ENCODE measurements at regions not wholly inside any gene's neighbourhood (a gene's known extent, or its start where the extent isn't known, plus 50 kb on each side); places are given as distances from the start of the nearest gene placed in this dataset.

- Histone ChIP-seq H3K36me3 (no peaks in the 10 kb centered on the region), H3K27ac (no peak overlapping the region), H3K4me3 (ENCODE audit: low read depth, low read length) (no peak overlapping the region), H3K9me3 (ENCODE audit: severe bottlenecking) (no peaks in the 10 kb centered on the region), H3K27me3 (ENCODE audit: insufficient read depth, low read depth, severe bottlenecking) (no peaks in the 10 kb centered on the region)
- no peak for TF ChIP-seq CTCF (IDR thresholded peaks at IDR 0.05; ENCODE audit: low read depth, low read length)
- DNase-seq = no peak
Measured at GRCh38 chr10:36303896-36304295, 661.8 kb upstream of the FZD8 start.

DNA sequence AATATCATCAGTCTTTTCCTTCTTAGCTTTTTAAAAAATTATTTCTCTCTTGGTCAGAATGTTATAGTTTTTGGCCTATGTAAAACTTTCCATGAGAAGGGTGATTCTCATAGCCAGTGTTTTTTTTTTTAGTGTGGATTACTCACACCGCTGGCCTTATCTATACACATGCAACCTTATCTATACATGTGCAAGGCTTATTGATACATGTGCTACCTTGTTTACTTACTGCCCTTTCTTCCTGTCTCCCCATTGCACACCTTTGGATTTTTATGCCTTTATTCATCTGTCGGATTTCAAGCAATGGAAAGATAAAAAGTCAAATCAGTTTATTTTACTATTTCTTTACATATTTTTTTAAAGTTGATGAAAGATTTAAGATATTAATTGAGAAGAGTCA lies 660.0 kb upstream of the FZD8 start:
- H3K9me3 ChIP-seq (ENCODE audit: severe bottlenecking) = no peaks in the 10 kb centered on the region
- no peaks in the 10 kb centered on the region for H3K27me3 ChIP-seq (ENCODE audit: insufficient read depth, low read depth, severe bottlenecking)
- no peak overlapping the region for H3K27ac ChIP-seq
- DNase-seq = no peak
- no peak for TF ChIP-seq CTCF (IDR thresholded peaks at IDR 0.05; ENCODE audit: low read depth, low read length)
- no peaks in the 10 kb centered on the region for H3K36me3 ChIP-seq
- H3K4me3 ChIP-seq (ENCODE audit: low read depth, low read length) = no peak overlapping the region

DNA sequence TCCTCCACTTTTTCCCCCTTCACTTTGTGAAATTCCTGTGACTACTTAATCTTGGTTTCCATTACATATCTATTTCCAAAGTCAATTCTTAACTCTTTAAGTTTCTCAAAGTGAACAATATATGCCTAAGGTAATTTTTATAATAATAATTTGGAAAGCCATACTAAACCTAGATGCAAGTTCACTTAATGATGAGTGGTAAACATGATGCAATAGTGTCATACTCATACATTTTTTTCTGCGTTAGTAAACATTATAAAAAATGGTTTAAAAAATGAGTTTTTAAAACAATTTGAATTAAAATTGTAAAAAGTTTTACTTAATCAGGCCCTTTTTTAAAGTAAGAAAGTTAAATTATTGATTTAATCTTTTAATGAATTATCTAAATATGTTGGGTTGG lies 659.4 kb upstream of the FZD8 start:
- DNase-seq = no peak
- Histone ChIP-seq H3K27me3 (ENCODE audit: insufficient read depth, low read depth, severe bottlenecking) (no peaks in the 10 kb centered on the region), H3K36me3 (no peaks in the 10 kb centered on the region), H3K4me3 (ENCODE audit: low read depth, low read length) (no peak overlapping the region), H3K27ac (no peak overlapping the region), H3K9me3 (ENCODE audit: severe bottlenecking) (no peaks in the 10 kb centered on the region)
- no peak for TF ChIP-seq CTCF (IDR thresholded peaks at IDR 0.05; ENCODE audit: low read depth, low read length)

DNA sequence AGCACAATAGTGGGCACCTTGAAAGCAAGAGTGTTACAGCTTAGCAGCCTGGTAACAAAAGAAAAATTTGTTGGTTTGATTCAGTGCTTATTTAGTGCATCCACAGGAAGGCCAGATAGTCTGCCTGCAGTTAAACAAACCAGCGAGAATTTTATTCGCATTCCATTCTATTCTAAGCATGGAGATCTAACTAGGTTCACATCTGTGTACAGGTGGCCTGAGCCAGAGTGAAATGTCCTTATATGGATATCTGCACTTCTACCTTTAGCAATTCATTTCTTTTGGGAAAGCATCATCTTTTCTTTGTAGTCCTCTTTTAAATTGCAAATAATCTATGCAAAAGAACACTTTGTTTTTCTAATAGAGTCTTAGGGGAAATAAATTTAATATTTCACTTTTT lies 659.0 kb upstream of the FZD8 start:
- no peaks in the 10 kb centered on the region for H3K9me3 ChIP-seq (ENCODE audit: severe bottlenecking)
- no peaks in the 10 kb centered on the region for H3K27me3 ChIP-seq (ENCODE audit: insufficient read depth, low read depth, severe bottlenecking)
- DNase-seq = no peak
- no peak overlapping the region for H3K27ac ChIP-seq
- no peak for TF ChIP-seq CTCF (IDR thresholded peaks at IDR 0.05; ENCODE audit: low read depth, low read length)
- no peak overlapping the region for H3K4me3 ChIP-seq (ENCODE audit: low read depth, low read length)
- H3K36me3 ChIP-seq = no peaks in the 10 kb centered on the region

DNA sequence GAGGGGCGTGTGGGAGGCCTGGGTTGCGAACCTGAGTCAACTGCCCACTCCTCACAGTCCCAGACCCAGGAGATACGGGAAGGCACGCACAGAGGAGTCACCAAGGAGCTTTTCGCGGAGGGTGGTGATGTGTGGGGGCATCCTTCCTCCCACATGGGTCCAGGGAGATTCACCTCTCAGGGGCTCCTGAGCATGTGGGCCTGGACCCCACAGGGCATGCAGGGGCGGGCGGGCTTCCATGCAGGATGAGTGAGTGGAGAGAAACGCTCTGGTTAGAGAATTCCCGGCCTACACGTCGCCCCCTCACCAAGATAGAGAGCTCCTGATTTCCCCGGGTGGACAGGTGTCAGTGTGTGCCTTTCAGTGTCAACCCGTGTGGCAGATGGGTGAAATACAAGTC lies 641.7 kb upstream of the FZD8 start:
- no peak overlapping the region for H3K27ac ChIP-seq
- H3K36me3 ChIP-seq = no peaks in the 10 kb centered on the region
- peaks cover 3% of the 10 kb centered on the region for H3K9me3 ChIP-seq (ENCODE audit: severe bottlenecking)
- DNase-seq = no peak
- H3K4me3 ChIP-seq (ENCODE audit: low read depth, low read length) = no peak overlapping the region
- H3K27me3 ChIP-seq (ENCODE audit: insufficient read depth, low read depth, severe bottlenecking) = no peaks in the 10 kb centered on the region
- no peak for TF ChIP-seq CTCF (IDR thresholded peaks at IDR 0.05; ENCODE audit: low read depth, low read length)

GRCh38 chr10:36281831-36282331 lies 639.8 kb upstream of the FZD8 start:
- peak; percentile 17 for DNase-seq
- H3K4me3 ChIP-seq (ENCODE audit: low read depth, low read length) = no peak overlapping the region
- no peaks in the 10 kb centered on the region for H3K36me3 ChIP-seq
- TF ChIP-seq CTCF (IDR thresholded peaks at IDR 0.05; ENCODE audit: low read depth, low read length) = no peak
- no peak overlapping the region for H3K27ac ChIP-seq
- no peaks in the 10 kb centered on the region for H3K9me3 ChIP-seq (ENCODE audit: severe bottlenecking)
- no peaks in the 10 kb centered on the region for H3K27me3 ChIP-seq (ENCODE audit: insufficient read depth, low read depth, severe bottlenecking)
